OCI-LY7 (cell line): ENCODE measurements at regions not wholly inside any gene's neighbourhood (a gene's known extent, or its start where the extent isn't known, plus 50 kb on each side); places are given as distances from the start of the nearest gene placed in this dataset.

ENCODE experiments used
- CTCF ChIP-seq: fragments of 200-600 bp; sonication (generic); conservative IDR thresholded peaks from 2 replicates; pipeline ENCODE4 v1.5.1; 2014; ENCODE audit warnings: mild to moderate bottlenecking, antibody characterized with exemption, low read length, moderate library complexity, mixed read lengths
- EZH2phosphoT487 ChIP-seq: fragments of 200-600 bp; sonication (generic); IDR thresholded peaks from 2 replicates; pipeline ENCODE4 v1.6.1; 2018; ENCODE audit warnings: low read depth, borderline replicate concordance, mild to moderate bottlenecking, mixed run types, antibody characterized with exemption, low read length, moderate library complexity, mixed read lengths

GRCh38 chr5:98179791-98180755 is 593.4 kb upstream of the RGMB start:
- no peak for TF ChIP-seq CTCF
- TF ChIP-seq EZH2phosphoT487: no peak
